AG04449 (cell line): ENCODE measurements at regions not wholly inside any gene's neighbourhood (a gene's known extent, or its start where the extent isn't known, plus 50 kb on each side); places are given as distances from the start of the nearest gene placed in this dataset.

Source experiments
- CTCF ChIA-PET: fragments of 350-600 bp; formaldehyde crosslinking; extraction: SDS; loops from one replicate; lab custom pipeline; 2021; ENCODE audit warnings: antibody characterized with exemption; lab: Yijun Ruan, JAX
- POLR2A ChIA-PET: fragments of 400-600, 350-600 bp; formaldehyde crosslinking; extraction: SDS; loops from one replicate; lab custom pipeline; 2020; ENCODE audit warnings: antibody characterized with exemption, inconsistent platforms; lab: Yijun Ruan, JAX
- DNase-seq: peaks from one replicate; pipeline ENCODE4 v3.0.0-alpha.2; 2010; ENCODE audit warnings: low read depth, low spot score
- H3K4me3 ChIP-seq: 2 replicates; pipeline ENCODE4 v1.5.1; 2011; ENCODE audit warnings: low read depth, mild to moderate bottlenecking, control low read depth, low read length
- TF ChIP-seq, protein P1 (sequence below): IDR thresholded peaks from one replicate; pipeline ENCODE4 v1.5.1; 2011; ENCODE audit warnings: mild to moderate bottlenecking, moderate library complexity, low read length, control low read depth, inconsistent platforms; ENCODE audit not compliant: insufficient read depth; ENCODE audit errors: missing control alignments

DNA sequence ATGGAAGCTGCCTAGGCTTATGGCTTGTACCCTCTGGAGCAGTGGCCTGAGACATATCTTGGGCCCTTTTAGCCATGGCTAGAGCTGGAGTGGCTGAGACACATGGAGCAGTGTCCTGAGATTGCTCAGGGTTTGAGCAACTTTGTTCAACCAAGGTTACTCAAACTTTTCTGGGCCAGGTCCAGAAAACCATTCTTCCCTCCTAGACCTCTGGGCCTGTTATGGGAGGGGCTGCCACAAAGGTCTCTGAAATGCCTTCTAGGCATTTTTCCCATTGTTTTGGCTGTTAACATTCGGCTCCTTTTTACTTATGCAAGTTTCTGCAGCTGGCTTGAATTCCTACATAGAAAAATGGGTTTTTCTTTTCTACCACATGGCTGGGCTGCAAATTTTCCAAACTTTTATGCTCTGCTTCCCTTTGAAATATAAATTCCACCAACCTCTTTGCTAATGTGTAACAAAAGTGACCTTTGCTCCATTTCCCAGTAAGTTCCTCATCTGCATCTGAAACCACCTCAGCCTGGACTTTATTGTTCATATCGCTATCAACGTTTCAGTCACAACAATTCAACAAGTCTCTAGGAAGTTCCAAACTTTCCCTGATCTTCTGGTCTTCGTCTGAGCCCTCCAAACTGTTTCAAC lies 84.9 kb upstream of the MAP4K3 start:
- ChIA-PET POLR2A (no interaction called here), CTCF (interaction anchor here (0.7 to 6.3 kb wide), 2 partner anchors 9 to 31 kb away, joined by 4 to 41 read pairs; no protein-coding TSS in a partner anchor)
- TF ChIP-seq, protein P1, sequence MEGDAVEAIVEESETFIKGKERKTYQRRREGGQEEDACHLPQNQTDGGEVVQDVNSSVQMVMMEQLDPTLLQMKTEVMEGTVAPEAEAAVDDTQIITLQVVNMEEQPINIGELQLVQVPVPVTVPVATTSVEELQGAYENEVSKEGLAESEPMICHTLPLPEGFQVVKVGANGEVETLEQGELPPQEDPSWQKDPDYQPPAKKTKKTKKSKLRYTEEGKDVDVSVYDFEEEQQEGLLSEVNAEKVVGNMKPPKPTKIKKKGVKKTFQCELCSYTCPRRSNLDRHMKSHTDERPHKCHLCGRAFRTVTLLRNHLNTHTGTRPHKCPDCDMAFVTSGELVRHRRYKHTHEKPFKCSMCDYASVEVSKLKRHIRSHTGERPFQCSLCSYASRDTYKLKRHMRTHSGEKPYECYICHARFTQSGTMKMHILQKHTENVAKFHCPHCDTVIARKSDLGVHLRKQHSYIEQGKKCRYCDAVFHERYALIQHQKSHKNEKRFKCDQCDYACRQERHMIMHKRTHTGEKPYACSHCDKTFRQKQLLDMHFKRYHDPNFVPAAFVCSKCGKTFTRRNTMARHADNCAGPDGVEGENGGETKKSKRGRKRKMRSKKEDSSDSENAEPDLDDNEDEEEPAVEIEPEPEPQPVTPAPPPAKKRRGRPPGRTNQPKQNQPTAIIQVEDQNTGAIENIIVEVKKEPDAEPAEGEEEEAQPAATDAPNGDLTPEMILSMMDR, result no peak
- H3K4me3 ChIP-seq, result no peak overlapping the region
- DNase-seq, result no peak

DNA sequence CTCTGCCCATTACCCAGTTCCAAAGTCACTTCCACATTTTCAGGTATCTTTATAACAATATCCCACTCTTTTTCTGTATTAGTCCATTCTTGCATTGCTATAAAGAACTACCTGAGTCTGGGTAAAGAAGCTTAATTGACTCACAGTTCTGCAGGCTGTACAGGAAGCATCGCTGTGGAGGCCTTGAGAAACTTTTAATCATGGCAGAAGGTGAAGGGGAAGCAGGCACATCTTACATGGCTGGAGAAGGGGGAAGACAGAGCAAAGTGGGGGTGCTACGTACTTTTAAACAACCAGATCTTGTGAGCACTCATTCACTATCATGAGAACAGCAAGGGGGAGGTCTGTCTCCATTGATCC lies 85.4 kb upstream of the MAP4K3 start:
- ChIA-PET CTCF (interaction anchor here (0.7 to 6.3 kb wide), 3 partner anchors 10 to 207 kb away, joined by 4 to 41 read pairs (median 6); no protein-coding TSS in a partner anchor), POLR2A (no interaction called here)
- DNase-seq, result no peak
- no peak overlapping the region for H3K4me3 ChIP-seq
- TF ChIP-seq, protein P1, result no peak

DNA sequence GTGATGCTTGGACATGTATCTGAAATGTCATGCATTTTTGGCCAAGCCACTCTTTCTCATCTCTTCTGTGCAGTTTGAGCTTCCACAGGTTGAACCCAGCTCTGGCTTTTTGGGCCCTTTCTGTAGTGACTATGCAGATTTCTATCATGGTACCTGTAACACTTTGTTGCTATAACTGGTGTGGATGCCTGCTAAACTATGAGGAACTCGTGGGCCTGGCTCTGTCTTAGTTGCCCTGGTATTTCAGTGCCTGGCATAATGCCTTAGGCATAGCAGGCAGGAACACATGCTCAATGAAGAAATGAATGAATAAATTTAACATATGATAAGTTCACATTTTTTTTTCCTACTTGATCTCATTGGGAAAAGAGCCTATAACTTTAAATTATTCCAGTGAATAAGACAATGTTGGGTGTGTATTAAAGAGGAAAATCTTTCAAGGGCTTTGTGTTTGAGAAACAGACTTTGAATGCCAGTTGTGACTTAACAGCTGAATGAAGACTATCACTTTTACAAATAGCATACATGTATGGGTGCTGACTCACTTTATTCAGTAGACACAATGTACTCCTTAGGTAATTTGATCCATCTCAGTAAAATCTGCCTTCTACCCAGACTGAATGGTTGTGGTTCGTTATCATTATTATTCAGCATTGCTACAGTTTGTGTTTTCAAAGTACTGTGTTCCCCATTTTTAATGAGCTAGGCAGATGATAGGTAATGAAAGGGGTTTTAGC lies 86.4 kb upstream of the MAP4K3 start:
- no peak overlapping the region for H3K4me3 ChIP-seq
- ChIA-PET CTCF (interaction anchor here (1.6 to 6.3 kb wide), 5 partner anchors 11 to 206 kb away, joined by 5 to 41 read pairs (median 8); no protein-coding TSS in a partner anchor), POLR2A (interaction anchor here (1.3 kb wide), 1 partner anchor 13 kb away, joined by 3 read pairs; no protein-coding TSS in a partner anchor)
- TF ChIP-seq, protein P1, result no peak
- peak; percentile 82 for DNase-seq

DNA sequence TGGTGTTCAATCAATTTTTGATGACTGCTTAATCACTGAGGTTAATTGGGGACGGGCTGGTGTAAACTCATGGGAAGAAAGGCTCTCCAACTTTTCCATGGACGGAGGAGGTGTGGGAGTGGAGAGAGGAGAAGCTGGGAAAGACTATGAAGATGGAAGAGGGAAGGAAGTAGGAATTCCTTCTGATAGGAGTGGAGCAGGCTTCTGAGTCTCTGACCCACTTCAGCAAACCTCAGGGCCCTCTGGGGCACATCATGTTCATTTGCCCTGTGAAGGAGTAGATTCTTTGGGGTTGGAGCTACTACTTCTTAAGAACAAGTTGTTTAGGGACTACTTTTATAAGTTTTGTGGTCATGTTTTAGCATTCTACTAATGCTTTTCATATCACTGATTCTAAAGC lies 87.0 kb upstream of the MAP4K3 start:
- TF ChIP-seq, protein P1, result no peak
- no peak for DNase-seq
- CTCF ChIA-PET, result interaction anchor here (1.6 to 6.3 kb wide), 6 partner anchors 7 to 206 kb away, joined by 5 to 41 read pairs (median 8); no protein-coding TSS in a partner anchor
- H3K4me3 ChIP-seq, result no peak overlapping the region
- POLR2A ChIA-PET, result interaction anchor here (1.1 to 1.3 kb wide), 2 partner anchors 13 to 44 kb away, joined by 3 read pairs; no protein-coding TSS in a partner anchor

GRCh38 chr2:39524756-39525635 lies 87.9 kb upstream of the MAP4K3 start:
- TF ChIP-seq, protein P1, result no peak
- ChIA-PET POLR2A (interaction anchor here (1.1 kb wide), 1 partner anchor 43 kb away, joined by 3 read pairs; no protein-coding TSS in a partner anchor), CTCF (interaction anchor here (0.8 to 6.3 kb wide), 5 partner anchors 8 to 172 kb away, joined by 3 to 41 read pairs (median 8); no protein-coding TSS in a partner anchor)
- H3K4me3 ChIP-seq, result no peak overlapping the region
- no peak for DNase-seq
